ENCODE measurements at regions not wholly inside any gene's neighbourhood (a gene's known extent, or its start where the extent isn't known, plus 50 kb on each side); places are given as distances from the start of the nearest gene placed in this dataset.
"Not testable (repeated sequence)": the region's sequence is repeated elsewhere in the genome, so short reads cannot be mapped to it uniquely, and the experiment has no call there.

GRCh38 chr17:20927308-20927977 lies 115.4 kb downstream of the USP22 start:
- 99% methylated on average over 3 of the region's 7 CpGs for WGBS
- no peak for DNase-seq

GRCh38 chr17:20929334-20929733 lies 113.5 kb downstream of the USP22 start:
- no peak for DNase-seq
- Histone ChIP-seq H2AK5ac (ENCODE audit: low read length, severe bottlenecking) (peak overlapping the region; percentile 64), H2BK120ac (ENCODE audit: low read depth, low read length) (no peak overlapping the region), H3K4ac (ENCODE audit: low read depth in 1 of 2, low read length in 2 of 2) (no peak overlapping the region), H3K79me1 (replicated peaks; ENCODE audit: low read length, poor library complexity, severe bottlenecking) (peaks cover 12% of the 10 kb centered on the region), H2BK15ac (ENCODE audit: low read depth, poor library complexity, severe bottlenecking) (no peak overlapping the region), H3K4me1 (ENCODE audit: control insufficient read depth, insufficient read depth, low read depth, low read length) (peaks cover 3% of the 10 kb centered on the region), H3K23ac (ENCODE audit: low read length in 2 of 2) (no peak overlapping the region), H3K9ac (ENCODE audit: low read length) (no peak overlapping the region), H3K4me2 (ENCODE audit: low read length, poor library complexity, severe bottlenecking) (no peak overlapping the region), H3K27ac (ENCODE audit: low read length, poor library complexity, severe bottlenecking) (no peak overlapping the region), H4K8ac (ENCODE audit: low read length) (no peak overlapping the region), H2BK5ac (ENCODE audit: low read depth, low read length, poor library complexity, severe bottlenecking) (no peak overlapping the region), H3K4me3 (ENCODE audit: insufficient read depth in 1 of 2, low read depth in 1 of 2, low read length in 2 of 2) (no peak overlapping the region), H3K27me3 (ENCODE audit: control insufficient read depth in 1 of 2, insufficient read depth in 1 of 2, low read length in 2 of 2) (no peaks in the 10 kb centered on the region), H3K14ac (ENCODE audit: low read length in 2 of 2) (no peak overlapping the region), H3K18ac (ENCODE audit: low read depth in 1 of 2, low read length in 2 of 2) (no peak overlapping the region), H4K91ac (ENCODE audit: low read length) (no peak overlapping the region), H2BK12ac (ENCODE audit: low read length in 2 of 2) (no peak overlapping the region), H3K9me3 (ENCODE audit: control insufficient read depth, low read length) (no peaks in the 10 kb centered on the region), H3K36me3 (ENCODE audit: control insufficient read depth in 1 of 2, insufficient read depth in 2 of 2, low read depth in 1 of 2, low read length in 2 of 2) (peaks cover 0 to 2% of the 10 kb centered on the region in 2 experiments), H2AFZ (ENCODE audit: low read depth, low read length) (no peak overlapping the region)
- 89% methylated on average over 5 of the region's 5 CpGs for WGBS

More at GRCh38 chr17:20927308-20927977, 115.4 kb downstream of the USP22 start:
- Histone ChIP-seq H3K4ac (ENCODE audit: low read depth in 1 of 2, low read length in 2 of 2) (no peak overlapping the region), H2BK120ac (ENCODE audit: low read depth, low read length) (no peak overlapping the region), H3K79me1 (replicated peaks; ENCODE audit: low read length, poor library complexity, severe bottlenecking) (peaks cover 9% of the 10 kb centered on the region), H3K9ac (ENCODE audit: low read length) (peak overlapping the region; percentile 20), H4K8ac (ENCODE audit: low read length) (no peak overlapping the region), H2AK5ac (ENCODE audit: low read length, severe bottlenecking) (no peak overlapping the region), H3K4me2 (ENCODE audit: low read length, poor library complexity, severe bottlenecking) (no peak overlapping the region), H2BK12ac (ENCODE audit: low read length in 2 of 2) (no peak overlapping the region), H3K23ac (ENCODE audit: low read length in 2 of 2) (no peak overlapping the region), H2BK5ac (ENCODE audit: low read depth, low read length, poor library complexity, severe bottlenecking) (no peak overlapping the region), H2BK15ac (ENCODE audit: low read depth, poor library complexity, severe bottlenecking) (no peak overlapping the region), H3K4me1 (ENCODE audit: control insufficient read depth, insufficient read depth, low read depth, low read length) (peaks cover 6% of the 10 kb centered on the region), H3K27ac (ENCODE audit: low read length, poor library complexity, severe bottlenecking) (no peak overlapping the region), H3K9me3 (ENCODE audit: control insufficient read depth, low read length) (no peaks in the 10 kb centered on the region), H2AFZ (ENCODE audit: low read depth, low read length) (no peak overlapping the region), H3K36me3 (ENCODE audit: control insufficient read depth in 1 of 2, insufficient read depth in 2 of 2, low read depth in 1 of 2, low read length in 2 of 2) (peaks cover 0 to 2% of the 10 kb centered on the region in 2 experiments), H3K14ac (ENCODE audit: low read length in 2 of 2) (no peak overlapping the region), H4K91ac (ENCODE audit: low read length) (no peak overlapping the region), H3K18ac (ENCODE audit: low read depth in 1 of 2, low read length in 2 of 2) (no peak overlapping the region), H3K27me3 (ENCODE audit: control insufficient read depth in 1 of 2, insufficient read depth in 1 of 2, low read length in 2 of 2) (no peaks in the 10 kb centered on the region), H3K4me3 (ENCODE audit: insufficient read depth in 1 of 2, low read depth in 1 of 2, low read length in 2 of 2) (no peak overlapping the region)

GRCh38 chr17:20930081-20930760 lies 112.6 kb downstream of the USP22 start:
- WGBS: 82% methylated on average over 3 of the region's 5 CpGs
- H2AK5ac ChIP-seq (ENCODE audit: low read length, severe bottlenecking): no peak overlapping the region
- no peak overlapping the region for H2AFZ ChIP-seq (ENCODE audit: low read depth, low read length)
- H3K18ac ChIP-seq (ENCODE audit: low read depth in 1 of 2, low read length in 2 of 2): peak overlapping the region in 1 of 2 experiments; percentile 5
- H3K9me3 ChIP-seq (ENCODE audit: control insufficient read depth, low read length): no peaks in the 10 kb centered on the region
- no peak overlapping the region for H3K23ac ChIP-seq (ENCODE audit: low read length in 2 of 2)
- DNase-seq: no peak
- H3K4ac ChIP-seq (ENCODE audit: low read depth in 1 of 2, low read length in 2 of 2): no peak overlapping the region
- no peak overlapping the region for H3K27ac ChIP-seq (ENCODE audit: low read length, poor library complexity, severe bottlenecking)
- peaks cover 0 to 2% of the 10 kb centered on the region in 2 experiments for H3K36me3 ChIP-seq (ENCODE audit: control insufficient read depth in 1 of 2, insufficient read depth in 2 of 2, low read depth in 1 of 2, low read length in 2 of 2)
- no peaks in the 10 kb centered on the region for H3K27me3 ChIP-seq (ENCODE audit: control insufficient read depth in 1 of 2, insufficient read depth in 1 of 2, low read length in 2 of 2)
- H3K14ac ChIP-seq (ENCODE audit: low read length in 2 of 2): no peak overlapping the region
- no peak overlapping the region for H4K91ac ChIP-seq (ENCODE audit: low read length)
- H2BK12ac ChIP-seq (ENCODE audit: low read length in 2 of 2): no peak overlapping the region
- H2BK120ac ChIP-seq (ENCODE audit: low read depth, low read length): no peak overlapping the region
- no peak overlapping the region for H3K9ac ChIP-seq (ENCODE audit: low read length)
- H3K79me1 ChIP-seq (replicated peaks; ENCODE audit: low read length, poor library complexity, severe bottlenecking): peaks cover 12% of the 10 kb centered on the region
- H4K8ac ChIP-seq (ENCODE audit: low read length): no peak overlapping the region
- no peaks in the 10 kb centered on the region for H3K4me1 ChIP-seq (ENCODE audit: control insufficient read depth, insufficient read depth, low read depth, low read length)
- no peak overlapping the region for H2BK5ac ChIP-seq (ENCODE audit: low read depth, low read length, poor library complexity, severe bottlenecking)
- no peak overlapping the region for H2BK15ac ChIP-seq (ENCODE audit: low read depth, poor library complexity, severe bottlenecking)
- no peak overlapping the region for H3K4me2 ChIP-seq (ENCODE audit: low read length, poor library complexity, severe bottlenecking)
- H3K4me3 ChIP-seq (ENCODE audit: insufficient read depth in 1 of 2, low read depth in 1 of 2, low read length in 2 of 2): no peak overlapping the region

GRCh38 chr17:20933040-20933439 lies 109.8 kb downstream of the USP22 start:
- not testable (repeated sequence) for H3K27me3 ChIP-seq (ENCODE audit: control insufficient read depth in 1 of 2, insufficient read depth in 1 of 2, low read length in 2 of 2); H3K4me3 ChIP-seq (ENCODE audit: insufficient read depth in 1 of 2, low read depth in 1 of 2, low read length in 2 of 2); H3K4ac ChIP-seq (ENCODE audit: low read depth in 1 of 2, low read length in 2 of 2); H4K91ac ChIP-seq (ENCODE audit: low read length); H2BK5ac ChIP-seq (ENCODE audit: low read depth, low read length, poor library complexity, severe bottlenecking); H2AFZ ChIP-seq (ENCODE audit: low read depth, low read length); H3K23ac ChIP-seq (ENCODE audit: low read length in 2 of 2); H2AK5ac ChIP-seq (ENCODE audit: low read length, severe bottlenecking); H3K18ac ChIP-seq (ENCODE audit: low read depth in 1 of 2, low read length in 2 of 2); H3K9ac ChIP-seq (ENCODE audit: low read length); H3K4me2 ChIP-seq (ENCODE audit: low read length, poor library complexity, severe bottlenecking); H2BK15ac ChIP-seq (ENCODE audit: low read depth, poor library complexity, severe bottlenecking); H2BK120ac ChIP-seq (ENCODE audit: low read depth, low read length); H3K36me3 ChIP-seq (ENCODE audit: control insufficient read depth in 1 of 2, insufficient read depth in 2 of 2, low read depth in 1 of 2, low read length in 2 of 2); H3K4me1 ChIP-seq (ENCODE audit: control insufficient read depth, insufficient read depth, low read depth, low read length); H3K14ac ChIP-seq (ENCODE audit: low read length in 2 of 2); H3K9me3 ChIP-seq (ENCODE audit: control insufficient read depth, low read length); H2BK12ac ChIP-seq (ENCODE audit: low read length in 2 of 2); H4K8ac ChIP-seq (ENCODE audit: low read length); DNase-seq; H3K27ac ChIP-seq (ENCODE audit: low read length, poor library complexity, severe bottlenecking)
- peaks cover 16% of the 10 kb centered on the region for H3K79me1 ChIP-seq (replicated peaks; ENCODE audit: low read length, poor library complexity, severe bottlenecking)
- 62% methylated on average over 2 of the region's 3 CpGs for WGBS
